ENCODE measurements at regions not wholly inside any gene's neighbourhood (a gene's known extent, or its start where the extent isn't known, plus 50 kb on each side); places are given as distances from the start of the nearest gene placed in this dataset.

- Histone ChIP-seq H3K36me3 (no peaks in the 10 kb centered on the region), H3K9me3 (no peaks in the 10 kb centered on the region), H3K27ac (no peak overlapping the region), H3K4me1 (no peaks in the 10 kb centered on the region), H3K4me3 (no peak overlapping the region), H3K27me3 (no peaks in the 10 kb centered on the region)
- DNase-seq (no peak), ATAC-seq (no peak)
- no peak for TF ChIP-seq CTCF (IDR thresholded peaks at IDR 0.05)
- intact Hi-C loops (cut with DNase I), result no loop called here
Measured at GRCh38 chrX:148284056-148284455, 216.4 kb upstream of the AFF2 start.

GRCh38 chrX:148284821-148285220 is 215.6 kb upstream of the AFF2 start:
- DNase-seq (no peak), ATAC-seq (no peak)
- no peaks in the 10 kb centered on the region for H3K9me3 ChIP-seq
- TF ChIP-seq CTCF (IDR thresholded peaks at IDR 0.05), result no peak
- no peaks in the 10 kb centered on the region for H3K27me3 ChIP-seq
- intact Hi-C loops (cut with DNase I), result no loop called here
- no peak overlapping the region for H3K4me3 ChIP-seq
- no peak overlapping the region for H3K27ac ChIP-seq
- no peaks in the 10 kb centered on the region for H3K36me3 ChIP-seq
- no peaks in the 10 kb centered on the region for H3K4me1 ChIP-seq

- intact Hi-C loops (cut with DNase I), result no loop called here
- Histone ChIP-seq H3K27me3 (no peaks in the 10 kb centered on the region), H3K4me1 (no peaks in the 10 kb centered on the region), H3K9me3 (no peaks in the 10 kb centered on the region), H3K4me3 (no peak overlapping the region), H3K36me3 (no peaks in the 10 kb centered on the region), H3K27ac (no peak overlapping the region)
- DNase-seq (no peak), ATAC-seq (no peak)
- TF ChIP-seq CTCF (IDR thresholded peaks at IDR 0.05), result no peak
Measured at GRCh38 chrX:148288451-148288850, 212.0 kb upstream of the AFF2 start.

GRCh38 chrX:148290041-148290440 is 210.4 kb upstream of the AFF2 start:
- Histone ChIP-seq H3K4me1 (no peaks in the 10 kb centered on the region), H3K9me3 (no peaks in the 10 kb centered on the region), H3K4me3 (no peak overlapping the region), H3K27me3 (no peaks in the 10 kb centered on the region), H3K27ac (no peak overlapping the region), H3K36me3 (no peaks in the 10 kb centered on the region)
- ATAC-seq (no peak), DNase-seq (no peak)
- intact Hi-C loops (cut with DNase I), result no loop called here
- no peak for TF ChIP-seq CTCF (IDR thresholded peaks at IDR 0.05)

- TF ChIP-seq CTCF (IDR thresholded peaks at IDR 0.05), result no peak
- no peaks in the 10 kb centered on the region for H3K36me3 ChIP-seq
- H3K4me1 ChIP-seq, result no peaks in the 10 kb centered on the region
- DNase-seq (no peak), ATAC-seq (no peak)
- H3K27me3 ChIP-seq, result no peaks in the 10 kb centered on the region
- no peaks in the 10 kb centered on the region for H3K9me3 ChIP-seq
- H3K4me3 ChIP-seq, result no peak overlapping the region
- intact Hi-C loops (cut with DNase I), result no loop called here
- no peak overlapping the region for H3K27ac ChIP-seq
Measured at GRCh38 chrX:148290931-148291330, 209.5 kb upstream of the AFF2 start.

All from left lung (tissue), 4 donors.